H1 (cell line): ENCODE measurements at regions not wholly inside any gene's neighbourhood (a gene's known extent, or its start where the extent isn't known, plus 50 kb on each side); places are given as distances from the start of the nearest gene placed in this dataset.

ENCODE experiments used
- CTCF ChIA-PET: fragments of 300-600 bp; sonication (Branson Sonifier 250); formaldehyde crosslinking; loops from one replicate; lab custom pipeline; 2021; ENCODE audit not compliant: partially characterized antibody; lab: Charles Lee
- POLR2A ChIA-PET: fragments of 300-600 bp; sonication (Branson Sonifier 250); formaldehyde crosslinking; loops from one replicate; lab custom pipeline; 2021; ENCODE audit warnings: inconsistent platforms; ENCODE audit not compliant: partially characterized antibody; lab: Charles Lee
- DNase-seq, 2 experiments: peaks; one replicate each; pipeline versions ENCODE4 v3.0.0 to v3.0.0-alpha.2; 2010 to 2022; ENCODE audit warnings: low spot score in 2 of 2, low read depth in 1 of 2, mixed read lengths in 1 of 2
- FAIRE-seq: peaks from 2 replicates; lab custom pipeline; 2011; peaks lifted over from hg19 to GRCh38; lab: Jason Lieb, UNC
- H2AFZ ChIP-seq: 2 replicates; pipeline ENCODE4 v1.8.1; 2012; ENCODE audit warnings: low read length, inconsistent platforms
- H2AK5ac ChIP-seq: 2 replicates; pipeline ENCODE4 v1.6.1; 2013; ENCODE audit warnings: low read depth, low read length
- H2BK120ac ChIP-seq: replicated peaks from 2 replicates; pipeline ENCODE3; 2013; ENCODE audit warnings: low read depth, low read length, inconsistent platforms
- H2BK12ac ChIP-seq: 2 replicates; pipeline ENCODE4 v1.6.1; 2013; ENCODE audit warnings: low read depth, low read length
- H2BK15ac ChIP-seq: 2 replicates; pipeline ENCODE4 v1.6.1; 2013; ENCODE audit warnings: low read length
- H2BK20ac ChIP-seq: 2 replicates; pipeline ENCODE4 v1.6.1; 2013; ENCODE audit warnings: low read length
- H2BK5ac ChIP-seq: 2 replicates; pipeline ENCODE4 v1.6.1; 2013; ENCODE audit warnings: low read depth, low read length
- H3K14ac ChIP-seq: 2 replicates; pipeline ENCODE4 v1.6.1; 2013; ENCODE audit warnings: inconsistent platforms; ENCODE audit not compliant: insufficient read length
- H3K18ac ChIP-seq: 2 replicates; pipeline ENCODE4 v1.6.1; 2013; ENCODE audit warnings: low read length; ENCODE audit errors: extremely low read depth
- H3K23ac ChIP-seq: 2 replicates; pipeline ENCODE4 v1.6.1; 2013; ENCODE audit warnings: inconsistent platforms; ENCODE audit not compliant: insufficient read length
- H3K23me2 ChIP-seq: 2 replicates; pipeline ENCODE4 v1.6.1; 2013; ENCODE audit warnings: low read depth, low read length
- H3K27ac ChIP-seq: 2 replicates; pipeline ENCODE4 v1.6.1; 2011; ENCODE audit warnings: low read depth, low read length, inconsistent platforms
- H3K27me3 ChIP-seq, 4 experiments: replicated peaks in 1 of 4; 1 replicate in 1 of 4; 2 replicates in 3 of 4; pipeline versions ENCODE4 v1.6.1 to v1.8.1; 2011 to 2013; ENCODE audit warnings: low read length in 3 of 4, mild to moderate bottlenecking in 3 of 4, inconsistent platforms in 2 of 4, mixed read lengths in 2 of 4, moderate library complexity in 1 of 4; ENCODE audit not compliant: control insufficient read depth in 3 of 4, insufficient read depth in 3 of 4; ENCODE audit errors: extremely low read depth in 1 of 4
- H3K36me3 ChIP-seq, 4 experiments: 2 replicates each; pipeline versions ENCODE4 v1.6.1 to v1.8.1; 2011 to 2013; ENCODE audit warnings: mild to moderate bottlenecking in 4 of 4, low read length in 3 of 4, moderate library complexity in 2 of 4, control low read depth in 1 of 4, inconsistent platforms in 1 of 4; ENCODE audit not compliant: insufficient read depth in 4 of 4, control insufficient read depth in 2 of 4
- H3K4ac ChIP-seq: replicated peaks from 2 replicates; pipeline ENCODE3; 2013; ENCODE audit warnings: low read length, low read depth, mixed read lengths, inconsistent platforms; ENCODE audit not compliant: insufficient read length
- H3K4me1 ChIP-seq, 4 experiments: replicated peaks in 1 of 4; 1 replicate in 1 of 4; 2 replicates in 3 of 4; pipeline versions ENCODE4 v1.6.1 to v1.8.1; 2011 to 2013; ENCODE audit warnings: low read length in 3 of 4, inconsistent platforms in 2 of 4, mixed read lengths in 1 of 4; ENCODE audit not compliant: insufficient read depth in 4 of 4, control insufficient read depth in 3 of 4
- H3K4me2 ChIP-seq, 2 experiments: 2 replicates each; pipeline versions ENCODE4 v1.6.1 to v1.8.1; 2011 to 2013; ENCODE audit warnings: low read depth in 2 of 2, low read length in 2 of 2, control low read depth in 1 of 2, inconsistent platforms in 1 of 2, mild to moderate bottlenecking in 1 of 2; ENCODE audit not compliant: insufficient read depth in 1 of 2
- H3K4me3 ChIP-seq, 4 experiments: fragments of 200-600, 300-600 bp in 1 of 4; sonication (generic), shearing (Covaris generic), sonication (Bioruptor Twin) in 1 of 4; 2 replicates each; pipeline versions ENCODE4 v1.5.1 to v1.8.1; 2011 to 2016; ENCODE audit warnings: low read length in 4 of 4, low read depth in 3 of 4, control low read depth in 2 of 4, inconsistent platforms in 2 of 4, mild to moderate bottlenecking in 2 of 4, mixed read lengths in 1 of 4, moderate library complexity in 1 of 4; ENCODE audit not compliant: insufficient read depth in 2 of 4; ENCODE audit errors: extremely low read depth in 1 of 4
- H3K56ac ChIP-seq: replicated peaks from 2 replicates; pipeline ENCODE3; 2013; ENCODE audit warnings: low read depth, mild to moderate bottlenecking, mixed read lengths, low read length, inconsistent platforms; ENCODE audit not compliant: insufficient read length
- H3K79me1 ChIP-seq: 2 replicates; pipeline ENCODE4 v1.6.1; 2013; ENCODE audit warnings: low read depth, low read length, control low read depth
- H3K79me2 ChIP-seq, 2 experiments: 2 replicates each; pipeline versions ENCODE4 v1.6.1 to v1.8.1; 2012 to 2013; ENCODE audit warnings: low read length in 2 of 2, mild to moderate bottlenecking in 2 of 2, inconsistent platforms in 1 of 2; ENCODE audit not compliant: insufficient read depth in 2 of 2, control insufficient read depth in 1 of 2
- H3K9ac ChIP-seq, 4 experiments: replicated peaks in 1 of 4; 1 replicate in 1 of 4; 2 replicates in 3 of 4; pipeline versions ENCODE4 v1.6.1 to v1.8.1; 2011 to 2013; ENCODE audit warnings: low read depth in 3 of 4, low read length in 3 of 4, control low read depth in 2 of 4, mild to moderate bottlenecking in 2 of 4, moderate library complexity in 2 of 4, inconsistent platforms in 1 of 4; ENCODE audit errors: extremely low read depth in 1 of 4
- H3K9me3 ChIP-seq, 2 experiments: 2 replicates each; pipeline versions ENCODE4 v1.6.1 to v1.8.1; 2012 to 2013; ENCODE audit warnings: mild to moderate bottlenecking in 2 of 2, moderate library complexity in 2 of 2, control low read depth in 1 of 2, inconsistent platforms in 1 of 2, low read depth in 1 of 2, low read length in 1 of 2, mixed read lengths in 1 of 2; ENCODE audit not compliant: insufficient read depth in 2 of 2
- H4K20me1 ChIP-seq, 2 experiments: replicated peaks in 1 of 2; 2 replicates each; pipeline versions ENCODE3 to v1.8.1; 2011 to 2013; ENCODE audit warnings: inconsistent platforms in 2 of 2, low read length in 2 of 2, mild to moderate bottlenecking in 1 of 2; ENCODE audit not compliant: insufficient read depth in 2 of 2, control insufficient read depth in 1 of 2
- H4K5ac ChIP-seq: 2 replicates; pipeline ENCODE4 v1.6.1; 2013; ENCODE audit warnings: low read length, low read depth, mixed read lengths, inconsistent platforms; ENCODE audit not compliant: insufficient read length
- H4K8ac ChIP-seq: 2 replicates; pipeline ENCODE4 v1.8.0; 2013; ENCODE audit warnings: mild to moderate bottlenecking, moderate library complexity, low read length, inconsistent platforms; ENCODE audit not compliant: insufficient read depth; ENCODE audit errors: extremely low read depth
- H4K91ac ChIP-seq: replicated peaks from 2 replicates; pipeline ENCODE3; 2013; ENCODE audit warnings: low read length, mixed read lengths, inconsistent platforms; ENCODE audit not compliant: insufficient read length
- CBX8 ChIP-seq: fragments of 300-800, 300-1000 bp; sonication (generic); IDR thresholded peaks from 2 replicates; pipeline ENCODE4 v1.7.1; 2016; ENCODE audit warnings: low read depth, low read length, borderline replicate concordance
- GABPA ChIP-seq: IDR thresholded peaks from 2 replicates; pipeline ENCODE4 v1.6.1; 2011; ENCODE audit warnings: mild to moderate bottlenecking, low read length, moderate library complexity, borderline replicate concordance; ENCODE audit not compliant: insufficient read depth
- JUN ChIP-seq: IDR thresholded peaks from 2 replicates; pipeline ENCODE4 v1.6.1; 2011; ENCODE audit warnings: low read depth, mild to moderate bottlenecking, improper control_type of control experiment, low read length
- KDM1A ChIP-seq: fragments of 200-600, 300-600 bp; sonication (generic); IDR thresholded peaks from 2 replicates; pipeline ENCODE4 v1.7.1; 2016; ENCODE audit warnings: mild to moderate bottlenecking, low read length, borderline replicate concordance
- NANOG ChIP-seq: IDR thresholded peaks from 2 replicates; pipeline ENCODE4 v1.6.1; 2011; ENCODE audit warnings: low read length, low read depth, mild to moderate bottlenecking, inconsistent platforms; ENCODE audit not compliant: insufficient read depth, poor library complexity, severe bottlenecking
- NRF1 ChIP-seq: IDR thresholded peaks from 2 replicates; pipeline ENCODE4 v1.6.1; 2011; ENCODE audit warnings: mild to moderate bottlenecking, low read depth, low read length, improper control_type of control experiment
- PHF8 ChIP-seq: fragments of 200-600 bp; sonication (generic); conservative IDR thresholded peaks from 2 replicates; pipeline ENCODE4 v1.7.1; 2012; ENCODE audit warnings: low read depth, mild to moderate bottlenecking, inconsistent platforms, low read length, moderate library complexity
- POU5F1 ChIP-seq: IDR thresholded peaks from 2 replicates; pipeline ENCODE4 v1.6.1; 2011; ENCODE audit warnings: low read depth, mild to moderate bottlenecking, low read length, moderate library complexity
- RAD21 ChIP-seq, 2 experiments: IDR thresholded peaks in 1 of 2; conservative IDR thresholded peaks in 1 of 2; 2 replicates each; pipeline ENCODE4 v1.6.1; 2011; ENCODE audit warnings: low read depth in 2 of 2, low read length in 2 of 2, improper control_type of control experiment in 1 of 2, inconsistent platforms in 1 of 2, mild to moderate bottlenecking in 1 of 2, moderate library complexity in 1 of 2
- RBBP5 ChIP-seq: IDR thresholded peaks from 2 replicates; pipeline ENCODE4 v1.7.1; 2012; ENCODE audit warnings: low read depth, mild to moderate bottlenecking, inconsistent platforms, low read length, moderate library complexity, borderline replicate concordance
- RXRA ChIP-seq: IDR thresholded peaks from 2 replicates; pipeline ENCODE4 v1.6.1; 2011; ENCODE audit warnings: low read depth, mild to moderate bottlenecking, low read length, moderate library complexity; ENCODE audit not compliant: insufficient read depth
- SP2 ChIP-seq: IDR thresholded peaks from 2 replicates; pipeline ENCODE4 v1.6.1; 2012; ENCODE audit warnings: mild to moderate bottlenecking, low read length, inconsistent platforms
- SRF ChIP-seq: IDR thresholded peaks from 2 replicates; pipeline ENCODE4 v1.6.1; 2011; ENCODE audit warnings: mild to moderate bottlenecking, low read depth, low read length, moderate library complexity
- TAF7 ChIP-seq: optimal IDR thresholded peaks from 2 replicates; pipeline ENCODE3; 2011; ENCODE audit warnings: low read depth, mild to moderate bottlenecking, inconsistent platforms, low read length, moderate library complexity, borderline replicate concordance

DNA sequence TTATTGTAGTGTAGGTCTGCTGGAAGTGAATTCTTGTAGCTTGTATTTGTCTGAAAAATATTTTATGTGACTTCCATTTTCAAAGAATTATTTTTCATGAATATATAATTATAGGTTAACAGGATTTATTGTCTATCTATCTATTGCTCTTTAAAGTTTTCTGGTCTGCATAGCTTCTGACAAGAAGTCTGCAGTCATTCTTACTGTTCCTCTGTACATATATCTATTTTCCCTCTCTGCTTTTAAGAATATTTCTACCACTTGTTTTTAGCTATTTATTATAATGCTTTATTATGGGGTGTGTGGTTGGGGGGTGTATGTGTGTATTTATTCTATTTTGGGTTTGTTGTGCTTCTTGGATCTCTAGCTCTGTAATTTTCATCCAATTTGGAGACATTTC, 77.4 kb downstream of the ETS2 start:
- Histone ChIP-seq H2BK20ac (no peak overlapping the region), H4K20me1 (no peaks in the 10 kb centered on the region), H2BK15ac (no peak overlapping the region), H3K18ac (no peak overlapping the region), H2BK120ac (no peak overlapping the region), H2BK5ac (no peak overlapping the region), H3K23me2 (no peaks in the 10 kb centered on the region), H3K56ac (no peak overlapping the region), H2BK12ac (no peak overlapping the region), H3K79me2 (no peaks in the 10 kb centered on the region), H2AFZ (no peak overlapping the region), H3K23ac (no peak overlapping the region), H3K79me1 (no peaks in the 10 kb centered on the region), H3K14ac (no peak overlapping the region), H3K9me3 (peaks cover 11 to 18% of the 10 kb centered on the region in 2 experiments), H4K8ac (no peak overlapping the region), H3K4ac (no peak overlapping the region), H3K4me2 (no peak overlapping the region), H3K4me1 (no peaks in the 10 kb centered on the region), H3K9ac (no peak overlapping the region), H3K36me3 (no peaks in the 10 kb centered on the region), H4K5ac (no peak overlapping the region), H3K27me3 (no peaks in the 10 kb centered on the region), H2AK5ac (no peak overlapping the region), H4K91ac (no peak overlapping the region), H3K4me3 (no peak overlapping the region), H3K27ac (no peak overlapping the region)
- POLR2A ChIA-PET = no interaction called here
- FAIRE-seq (no peak), DNase-seq (no peak)
- CTCF ChIA-PET = interaction anchor here (0.6 to 1.1 kb wide), 2 partner anchors 12 to 287 kb away, joined by 3 read pairs; no protein-coding TSS in a partner anchor
- no peak for TF ChIP-seq NRF1
- no peak for TF ChIP-seq TAF7
- TF ChIP-seq KDM1A = no peak
- no peak for TF ChIP-seq CBX8
- TF ChIP-seq SP2 = no peak
- no peak for TF ChIP-seq POU5F1
- no peak for TF ChIP-seq RBBP5
- no peak for TF ChIP-seq NANOG
- TF ChIP-seq RXRA = no peak
- no peak for TF ChIP-seq SRF
- TF ChIP-seq PHF8 = no peak
- TF ChIP-seq JUN = no peak
- no peak for TF ChIP-seq GABPA
- no peak for TF ChIP-seq RAD21 (IDR thresholded peaks at IDR 0.05 in 1 of 2, conservative IDR thresholded peaks at IDR 0.05 in 1 of 2; ENCODE audit: low read depth in 2 of 2, low read length in 2 of 2)
